Mesendoderm (in vitro differentiated cells): ENCODE measurements at regions not wholly inside any gene's neighbourhood (a gene's known extent, or its start where the extent isn't known, plus 50 kb on each side); places are given as distances from the start of the nearest gene placed in this dataset.
A peak's percentile ranks its signal among the peaks of the same experiment; 100 is the strongest.

Source experiments
- DNase-seq: peaks from one replicate; pipeline ENCODE4 v3.0.0; 2013
- H2AK5ac ChIP-seq: 2 replicates; pipeline ENCODE4 v1.6.1; 2013; ENCODE audit warnings: low read length, inconsistent platforms
- H2BK120ac ChIP-seq: 2 replicates; pipeline ENCODE4 v1.6.1; 2013; ENCODE audit warnings: low read depth, mild to moderate bottlenecking, low read length, moderate library complexity, mixed read lengths
- H2BK15ac ChIP-seq: replicated peaks from 2 replicates; pipeline ENCODE4 v1.6.1; 2013; ENCODE audit warnings: low read depth, mild to moderate bottlenecking, moderate library complexity
- H2BK5ac ChIP-seq: 2 replicates; pipeline ENCODE4 v1.6.1; 2013; ENCODE audit warnings: low read length, inconsistent platforms
- H3K18ac ChIP-seq: 2 replicates; pipeline ENCODE4 v1.6.1; 2013; ENCODE audit warnings: mild to moderate bottlenecking, low read length, mixed read lengths
- H3K23ac ChIP-seq: one replicate; pipeline ENCODE4 v1.6.1; 2013; ENCODE audit warnings: low read length
- H3K27ac ChIP-seq: 2 replicates; pipeline ENCODE4 v1.5.1; 2013; ENCODE audit warnings: low read depth, mild to moderate bottlenecking, inconsistent platforms, low read length, moderate library complexity
- H3K27me3 ChIP-seq: 2 replicates; pipeline ENCODE4 v1.6.1; 2013; ENCODE audit warnings: low read length, control low read depth, mild to moderate bottlenecking, inconsistent platforms; ENCODE audit not compliant: insufficient read depth, poor library complexity
- H3K36me3 ChIP-seq: 2 replicates; pipeline ENCODE4 v1.6.1; 2013; ENCODE audit warnings: low read length, inconsistent platforms; ENCODE audit not compliant: control insufficient read depth, insufficient read depth
- H3K4ac ChIP-seq: one replicate; pipeline ENCODE4 v1.6.1; 2013; ENCODE audit warnings: low read depth, mild to moderate bottlenecking, low read length, moderate library complexity
- H3K4me1 ChIP-seq: 2 replicates; pipeline ENCODE4 v1.6.1; 2013; ENCODE audit warnings: low read depth, low read length, inconsistent platforms; ENCODE audit not compliant: control insufficient read depth
- H3K4me2 ChIP-seq: 2 replicates; pipeline ENCODE4 v1.6.1; 2013; ENCODE audit warnings: low read length
- H3K4me3 ChIP-seq: 2 replicates; pipeline ENCODE4 v1.5.1; 2013; ENCODE audit warnings: mild to moderate bottlenecking, low read length
- H3K56ac ChIP-seq: one replicate; pipeline ENCODE4 v1.6.1; 2013; ENCODE audit warnings: low read length
- H3K79me1 ChIP-seq: 2 replicates; pipeline ENCODE4 v1.6.1; 2013; ENCODE audit warnings: low read length, inconsistent platforms
- H3K79me2 ChIP-seq: 2 replicates; pipeline ENCODE4 v1.6.1; 2013; ENCODE audit warnings: mild to moderate bottlenecking, low read length; ENCODE audit not compliant: control insufficient read depth, insufficient read depth
- H3K9ac ChIP-seq: 2 replicates; pipeline ENCODE4 v1.6.1; 2013; ENCODE audit warnings: low read length, inconsistent platforms
- H4K5ac ChIP-seq: one replicate; pipeline ENCODE4 v1.6.1; 2013; ENCODE audit warnings: low read length
- H4K8ac ChIP-seq: one replicate; pipeline ENCODE4 v1.6.1; 2013; ENCODE audit warnings: low read depth, mild to moderate bottlenecking, control low read depth, low read length, moderate library complexity
- WGBS: extraction: QIAGEN DNeasy Blood & Tissue Kit; methylation state at CpG from one replicate; pipeline ENCODE4 v1.1.7; 2013; ENCODE audit warnings: low lambda C conversion rate, missing lambda C conversion rate; ENCODE audit not compliant: insufficient coverage; ENCODE audit errors: extremely low coverage; 5-methylcytosine and 5-hydroxymethylcytosine counted together

DNA sequence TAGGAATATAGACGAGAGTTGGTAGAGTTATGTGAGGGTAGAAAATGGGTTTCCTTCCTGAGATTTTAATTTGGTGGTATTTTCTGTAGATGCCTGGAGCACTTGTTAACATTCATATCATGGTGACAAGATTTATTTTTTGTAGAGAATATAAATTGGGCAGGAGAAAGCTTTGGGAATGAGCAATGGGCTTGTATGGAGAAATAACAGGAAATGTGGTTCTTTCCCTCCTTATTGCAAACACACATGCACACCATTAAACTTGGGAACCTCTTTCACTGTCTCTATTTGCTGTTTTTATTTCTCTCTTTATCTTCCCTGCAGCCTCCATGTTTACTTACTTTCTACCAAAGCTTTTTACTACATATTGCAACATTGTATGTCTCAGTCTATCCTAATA is 1653.6 kb downstream of the OLFM4 start:
- H4K5ac ChIP-seq, result no peak overlapping the region
- H3K27me3 ChIP-seq, result no peaks in the 10 kb centered on the region
- H2BK5ac ChIP-seq, result no peak overlapping the region
- no peak overlapping the region for H2BK120ac ChIP-seq
- H4K8ac ChIP-seq, result no peak overlapping the region
- no peak overlapping the region for H3K18ac ChIP-seq
- H2AK5ac ChIP-seq, result no peak overlapping the region
- no peak overlapping the region for H3K4me3 ChIP-seq
- WGBS, result 100% methylated on average over 1 of the region's 1 CpG
- H3K79me1 ChIP-seq, result no peaks in the 10 kb centered on the region
- no peak overlapping the region for H3K23ac ChIP-seq
- no peak overlapping the region for H3K27ac ChIP-seq
- H3K56ac ChIP-seq, result no peak overlapping the region
- no peaks in the 10 kb centered on the region for H3K4me1 ChIP-seq
- no peaks in the 10 kb centered on the region for H3K79me2 ChIP-seq
- DNase-seq, result no peak
- H3K9ac ChIP-seq, result no peak overlapping the region
- H2BK15ac ChIP-seq, result no peak overlapping the region
- H3K36me3 ChIP-seq, result no peaks in the 10 kb centered on the region
- no peak overlapping the region for H3K4me2 ChIP-seq
- H3K4ac ChIP-seq, result no peak overlapping the region

DNA sequence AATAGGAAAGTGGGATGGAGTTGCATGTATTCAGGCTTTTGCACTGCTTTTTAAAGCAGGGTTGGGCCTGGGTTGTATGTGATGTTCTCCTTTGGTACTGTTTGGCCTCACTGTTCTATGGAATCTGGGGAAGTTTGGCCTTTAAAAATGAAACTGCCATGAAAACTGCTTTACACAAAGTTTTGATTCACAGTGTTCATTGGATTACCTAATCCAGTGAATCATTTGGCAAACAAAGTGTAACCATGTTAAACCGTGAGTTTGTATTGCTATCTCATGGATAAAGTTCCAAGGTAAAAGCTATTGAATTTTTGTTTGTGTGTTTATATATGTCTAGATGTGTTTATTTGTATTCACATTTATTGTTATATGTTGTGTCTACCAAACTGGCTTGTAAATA is 1658.6 kb downstream of the OLFM4 start:
- H3K4me2 ChIP-seq, result no peak overlapping the region
- no peak overlapping the region for H3K56ac ChIP-seq
- no peak overlapping the region for H2BK5ac ChIP-seq
- H2AK5ac ChIP-seq, result no peak overlapping the region
- H3K4me3 ChIP-seq, result no peak overlapping the region
- no peak overlapping the region for H4K8ac ChIP-seq
- no peak overlapping the region for H2BK15ac ChIP-seq
- no peaks in the 10 kb centered on the region for H3K79me2 ChIP-seq
- H4K5ac ChIP-seq, result no peak overlapping the region
- no peak overlapping the region for H3K18ac ChIP-seq
- no peak overlapping the region for H3K9ac ChIP-seq
- no peak overlapping the region for H3K23ac ChIP-seq
- H3K27ac ChIP-seq, result no peak overlapping the region
- no peaks in the 10 kb centered on the region for H3K36me3 ChIP-seq
- no peaks in the 10 kb centered on the region for H3K27me3 ChIP-seq
- no peak overlapping the region for H2BK120ac ChIP-seq
- DNase-seq, result no peak
- H3K4me1 ChIP-seq, result no peaks in the 10 kb centered on the region
- no peaks in the 10 kb centered on the region for H3K79me1 ChIP-seq
- no CpG with 5 or more reads among the region's 1 CpG for WGBS
- H3K4ac ChIP-seq, result no peak overlapping the region

DNA sequence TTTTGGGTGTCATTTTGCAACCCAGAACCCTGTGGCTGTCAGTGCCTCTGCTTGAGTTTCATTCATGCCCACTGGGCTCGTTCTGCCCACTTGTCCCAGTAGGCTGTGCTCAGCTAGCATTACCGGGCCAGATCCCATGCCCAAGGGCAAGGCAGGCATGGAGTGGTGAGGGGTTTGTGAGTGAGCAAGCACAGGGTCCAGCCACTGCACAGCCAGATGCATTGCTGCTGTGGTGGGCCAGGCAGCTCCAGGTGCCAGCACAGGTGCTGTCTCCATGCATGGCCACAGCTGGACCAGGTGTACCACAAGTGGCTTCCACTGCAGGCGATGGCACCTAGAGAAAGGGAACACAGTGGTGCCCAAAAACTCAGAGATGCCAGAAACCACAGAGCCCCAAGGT is 1671.2 kb downstream of the OLFM4 start:
- no peak overlapping the region for H4K8ac ChIP-seq
- DNase-seq, result no peak
- no peak overlapping the region for H3K23ac ChIP-seq
- H3K27ac ChIP-seq, result no peak overlapping the region
- no peak overlapping the region for H3K4me3 ChIP-seq
- no peak overlapping the region for H2BK5ac ChIP-seq
- no peak overlapping the region for H3K4me2 ChIP-seq
- no peaks in the 10 kb centered on the region for H3K36me3 ChIP-seq
- H3K4me1 ChIP-seq, result no peaks in the 10 kb centered on the region
- no peak overlapping the region for H4K5ac ChIP-seq
- WGBS, result no CpG with 5 or more reads among the region's 3 CpGs
- H3K27me3 ChIP-seq, result no peaks in the 10 kb centered on the region
- H3K18ac ChIP-seq, result no peak overlapping the region
- no peak overlapping the region for H3K9ac ChIP-seq
- no peak overlapping the region for H2AK5ac ChIP-seq
- H2BK120ac ChIP-seq, result no peak overlapping the region
- H3K79me2 ChIP-seq, result no peaks in the 10 kb centered on the region
- H3K4ac ChIP-seq, result no peak overlapping the region
- H2BK15ac ChIP-seq, result no peak overlapping the region
- no peak overlapping the region for H3K56ac ChIP-seq
- H3K79me1 ChIP-seq, result no peaks in the 10 kb centered on the region

DNA sequence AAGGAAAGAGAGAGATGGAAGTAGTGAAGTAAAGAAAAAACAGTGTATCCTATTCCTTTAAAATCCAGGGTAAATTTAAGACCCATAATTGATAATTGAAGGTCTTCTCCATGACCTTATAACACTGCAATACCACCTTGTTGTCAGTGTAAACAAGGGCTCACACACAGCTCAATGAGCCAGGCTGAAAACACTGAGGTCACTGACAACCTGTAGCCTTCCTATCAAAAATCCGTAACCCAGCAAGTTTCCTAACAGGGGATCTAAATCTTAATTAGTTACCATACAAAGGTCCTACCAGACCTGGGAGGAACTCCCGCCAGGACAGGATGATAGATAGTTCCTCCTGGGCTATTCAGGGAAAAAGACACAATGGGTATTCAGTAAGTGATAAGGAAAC is 1677.1 kb downstream of the OLFM4 start:
- Histone ChIP-seq H2BK120ac (no peak overlapping the region), H3K27ac (peak overlapping the region; percentile 63), H3K18ac (no peak overlapping the region), H3K36me3 (no peaks in the 10 kb centered on the region), H3K79me1 (no peaks in the 10 kb centered on the region), H3K4me2 (no peak overlapping the region), H3K4me3 (no peak overlapping the region), H3K4ac (no peak overlapping the region), H3K79me2 (no peaks in the 10 kb centered on the region), H2BK15ac (no peak overlapping the region), H3K4me1 (no peaks in the 10 kb centered on the region), H4K8ac (no peak overlapping the region), H3K27me3 (no peaks in the 10 kb centered on the region), H3K56ac (no peak overlapping the region), H3K9ac (no peak overlapping the region), H2AK5ac (no peak overlapping the region), H2BK5ac (no peak overlapping the region), H3K23ac (no peak overlapping the region), H4K5ac (no peak overlapping the region)
- DNase-seq, result peak; percentile 94
- WGBS, result no CpG with 5 or more reads among the region's 2 CpGs

DNA sequence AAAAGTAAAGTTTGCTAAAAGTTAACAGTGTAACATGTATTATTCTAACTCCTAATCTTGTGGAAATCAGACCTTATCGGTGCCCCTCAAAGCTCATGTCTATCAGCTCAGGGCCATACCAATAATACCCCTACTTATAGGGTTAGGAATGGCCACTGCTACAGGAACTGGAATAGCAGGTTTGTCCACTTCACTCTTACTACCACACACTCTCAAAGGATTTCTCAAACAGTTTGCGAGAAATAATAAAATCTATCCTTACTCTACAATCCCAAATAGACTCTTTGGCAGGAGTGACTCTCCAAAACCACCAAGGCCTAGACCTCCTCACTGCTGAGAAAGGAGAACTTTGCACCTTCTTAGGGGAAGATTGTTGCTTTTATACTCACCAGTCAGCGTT is 1677.7 kb downstream of the OLFM4 start:
- DNase-seq, result peak; percentile 39
- no peaks in the 10 kb centered on the region for H3K79me1 ChIP-seq
- H3K27me3 ChIP-seq, result no peaks in the 10 kb centered on the region
- H3K9ac ChIP-seq, result no peak overlapping the region
- no peaks in the 10 kb centered on the region for H3K36me3 ChIP-seq
- H2AK5ac ChIP-seq, result no peak overlapping the region
- H3K56ac ChIP-seq, result no peak overlapping the region
- H3K18ac ChIP-seq, result peak overlapping the region; percentile 16
- no peak overlapping the region for H2BK15ac ChIP-seq
- H3K23ac ChIP-seq, result no peak overlapping the region
- H3K4me1 ChIP-seq, result no peaks in the 10 kb centered on the region
- no peaks in the 10 kb centered on the region for H3K79me2 ChIP-seq
- no peak overlapping the region for H3K4me3 ChIP-seq
- H3K4ac ChIP-seq, result no peak overlapping the region
- WGBS, result no CpG with 5 or more reads among the region's 3 CpGs
- H2BK5ac ChIP-seq, result peak overlapping the region; percentile 71
- no peak overlapping the region for H3K4me2 ChIP-seq
- no peak overlapping the region for H2BK120ac ChIP-seq
- H3K27ac ChIP-seq, result peak overlapping the region; percentile 67
- H4K8ac ChIP-seq, result no peak overlapping the region
- H4K5ac ChIP-seq, result no peak overlapping the region

DNA sequence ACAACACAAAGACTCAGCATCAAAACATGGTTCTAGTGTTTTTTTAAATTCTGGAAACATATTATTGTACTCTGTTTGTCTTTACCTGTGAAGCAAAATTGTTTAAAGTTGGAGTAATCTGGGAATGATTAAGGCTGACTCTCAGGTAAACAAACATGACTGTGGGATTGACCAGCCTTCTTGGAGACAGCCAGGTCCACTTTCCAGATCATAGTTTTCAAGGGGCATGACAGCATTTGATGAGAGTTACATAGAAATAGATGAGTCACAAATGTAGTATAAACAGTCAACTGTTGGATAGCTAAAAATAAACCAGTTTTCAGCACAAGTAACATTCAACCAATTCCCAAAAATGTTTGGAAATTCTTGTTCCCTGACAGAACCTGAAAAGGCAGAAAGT is 1680.9 kb downstream of the OLFM4 start:
- H3K27ac ChIP-seq, result no peak overlapping the region
- H2BK15ac ChIP-seq, result no peak overlapping the region
- H2BK120ac ChIP-seq, result no peak overlapping the region
- H3K4ac ChIP-seq, result no peak overlapping the region
- no peaks in the 10 kb centered on the region for H3K27me3 ChIP-seq
- no peaks in the 10 kb centered on the region for H3K36me3 ChIP-seq
- H2AK5ac ChIP-seq, result no peak overlapping the region
- H3K79me1 ChIP-seq, result no peaks in the 10 kb centered on the region
- no peak overlapping the region for H3K18ac ChIP-seq
- H4K8ac ChIP-seq, result no peak overlapping the region
- H3K56ac ChIP-seq, result no peak overlapping the region
- no peak overlapping the region for H4K5ac ChIP-seq
- H3K9ac ChIP-seq, result no peak overlapping the region
- no peaks in the 10 kb centered on the region for H3K79me2 ChIP-seq
- DNase-seq, result no peak
- no peak overlapping the region for H3K23ac ChIP-seq
- H3K4me1 ChIP-seq, result no peaks in the 10 kb centered on the region
- H3K4me2 ChIP-seq, result no peak overlapping the region
- H3K4me3 ChIP-seq, result no peak overlapping the region
- H2BK5ac ChIP-seq, result no peak overlapping the region
